WI38 (cell line): ENCODE measurements at regions not wholly inside any gene's neighbourhood (a gene's known extent, or its start where the extent isn't known, plus 50 kb on each side); places are given as distances from the start of the nearest gene placed in this dataset.

Experiments
- H3K4me3 ChIP-seq: 2 replicates; pipeline ENCODE4 v1.5.1; 2011; ENCODE audit warnings: low read depth, mild to moderate bottlenecking, control low read depth, low read length
- TF ChIP-seq, protein P1 (sequence below): IDR thresholded peaks from 2 replicates; pipeline ENCODE4 v1.5.1; 2012; ENCODE audit warnings: low read depth, mild to moderate bottlenecking, control low read depth, low read length

DNA sequence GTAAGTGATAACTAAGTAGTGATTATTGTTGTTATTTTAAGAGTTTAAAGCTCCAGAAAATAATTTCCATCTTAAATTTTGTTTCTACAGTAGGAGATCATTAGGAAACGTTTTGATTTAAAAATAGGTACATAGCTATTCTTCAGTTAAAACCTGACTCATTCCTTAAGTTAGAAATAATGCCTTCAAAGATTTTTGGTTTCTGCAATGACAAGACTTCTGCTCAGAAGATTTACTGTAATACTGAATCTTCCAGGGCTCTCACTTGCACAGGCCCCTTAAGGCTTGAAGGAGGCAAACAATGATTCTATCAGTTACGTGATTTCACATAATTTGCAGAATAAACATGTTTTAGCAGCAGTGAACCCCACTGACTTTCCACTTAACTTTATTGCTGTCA is 333.7 kb downstream of the RAD51AP2 start:
- no peak overlapping the region for H3K4me3 ChIP-seq

DNA sequence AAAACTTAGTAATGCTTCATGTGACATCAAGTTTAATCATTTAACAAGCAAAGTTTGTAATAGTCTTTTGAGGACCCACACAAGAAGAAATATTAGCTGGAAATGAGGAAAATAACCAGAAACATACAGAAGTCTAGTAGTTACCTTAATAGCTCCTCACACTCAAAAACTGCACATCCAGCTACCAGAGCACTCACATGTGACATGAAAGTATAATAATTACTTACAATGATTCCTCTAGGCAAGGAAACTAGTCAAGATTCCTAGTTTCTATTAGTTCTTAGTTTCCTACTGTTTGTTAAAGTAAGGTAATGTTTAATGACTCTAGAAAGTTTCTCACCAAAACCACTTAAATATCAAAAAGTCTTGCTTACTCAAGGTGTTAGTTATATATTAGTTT is 335.8 kb downstream of the RAD51AP2 start:
- TF ChIP-seq, protein P1, sequence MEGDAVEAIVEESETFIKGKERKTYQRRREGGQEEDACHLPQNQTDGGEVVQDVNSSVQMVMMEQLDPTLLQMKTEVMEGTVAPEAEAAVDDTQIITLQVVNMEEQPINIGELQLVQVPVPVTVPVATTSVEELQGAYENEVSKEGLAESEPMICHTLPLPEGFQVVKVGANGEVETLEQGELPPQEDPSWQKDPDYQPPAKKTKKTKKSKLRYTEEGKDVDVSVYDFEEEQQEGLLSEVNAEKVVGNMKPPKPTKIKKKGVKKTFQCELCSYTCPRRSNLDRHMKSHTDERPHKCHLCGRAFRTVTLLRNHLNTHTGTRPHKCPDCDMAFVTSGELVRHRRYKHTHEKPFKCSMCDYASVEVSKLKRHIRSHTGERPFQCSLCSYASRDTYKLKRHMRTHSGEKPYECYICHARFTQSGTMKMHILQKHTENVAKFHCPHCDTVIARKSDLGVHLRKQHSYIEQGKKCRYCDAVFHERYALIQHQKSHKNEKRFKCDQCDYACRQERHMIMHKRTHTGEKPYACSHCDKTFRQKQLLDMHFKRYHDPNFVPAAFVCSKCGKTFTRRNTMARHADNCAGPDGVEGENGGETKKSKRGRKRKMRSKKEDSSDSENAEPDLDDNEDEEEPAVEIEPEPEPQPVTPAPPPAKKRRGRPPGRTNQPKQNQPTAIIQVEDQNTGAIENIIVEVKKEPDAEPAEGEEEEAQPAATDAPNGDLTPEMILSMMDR = no peak
- no peak overlapping the region for H3K4me3 ChIP-seq

More for the DNA sequence above, 333.7 kb downstream of the RAD51AP2 start:
- TF ChIP-seq, protein P1 = no peak

DNA sequence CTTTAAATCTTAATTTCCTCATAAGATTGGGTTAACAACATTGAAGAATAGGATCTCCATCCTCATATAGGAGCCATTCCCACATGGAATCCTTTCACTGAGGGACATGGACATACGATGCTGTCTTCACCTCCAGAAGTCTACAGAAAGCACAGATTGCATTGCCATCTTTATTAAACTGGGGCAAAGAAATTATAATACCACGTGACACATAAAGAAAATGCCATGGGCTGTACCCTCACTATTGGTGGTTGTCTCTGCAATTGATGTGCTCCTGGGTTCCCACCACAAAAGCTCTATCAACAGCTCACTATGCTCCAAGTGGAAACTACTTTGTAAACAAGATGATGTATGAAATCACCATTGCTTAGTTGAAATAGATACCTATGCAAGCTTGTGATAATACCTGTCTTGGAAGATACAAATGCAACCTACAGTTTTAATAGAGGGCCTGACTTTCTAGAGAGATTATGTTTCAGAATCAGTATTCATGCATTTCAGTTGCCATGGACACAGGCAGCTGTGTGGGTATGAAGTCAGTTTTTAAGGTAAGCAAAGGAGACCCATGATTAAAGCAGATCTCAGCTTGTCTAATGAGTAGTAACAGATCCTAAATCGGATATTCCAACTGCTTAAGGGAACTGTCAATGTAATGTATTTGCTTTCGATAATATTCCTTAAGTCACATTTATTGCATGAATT is 337.0 kb downstream of the RAD51AP2 start:
- no peak overlapping the region for H3K4me3 ChIP-seq
- TF ChIP-seq, protein P1 = no peak

DNA sequence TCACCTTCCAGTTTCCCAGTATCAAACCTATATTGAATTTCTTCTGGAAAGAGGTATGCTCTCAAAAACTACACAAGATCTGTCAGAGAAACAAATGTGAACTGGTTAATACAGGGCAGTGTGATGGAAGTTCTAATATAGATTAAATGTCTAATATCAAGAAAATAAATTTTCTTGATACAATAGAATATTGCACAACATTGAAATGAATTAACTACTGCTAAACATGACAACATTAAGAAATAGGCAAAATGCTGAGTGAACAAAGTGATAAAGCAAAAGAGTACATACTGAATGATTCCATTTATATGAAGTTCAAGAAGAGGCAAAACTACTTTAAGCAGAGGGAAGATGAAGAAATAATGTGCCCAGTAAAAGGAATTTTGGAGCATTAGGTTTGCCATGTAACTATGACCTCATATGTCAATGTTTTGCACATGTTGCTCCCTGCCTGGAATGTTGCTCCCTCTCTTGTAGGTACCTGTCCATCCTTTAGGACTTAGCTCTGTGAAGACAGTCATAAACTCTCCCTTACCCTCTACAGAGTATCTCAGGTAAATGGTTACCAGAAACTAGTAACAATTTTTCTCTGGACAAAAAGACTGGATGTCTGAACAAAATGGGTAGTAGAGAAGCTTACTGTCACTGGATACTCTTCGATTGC is 339.0 kb downstream of the RAD51AP2 start:
- TF ChIP-seq, protein P1 = no peak
- no peak overlapping the region for H3K4me3 ChIP-seq

DNA sequence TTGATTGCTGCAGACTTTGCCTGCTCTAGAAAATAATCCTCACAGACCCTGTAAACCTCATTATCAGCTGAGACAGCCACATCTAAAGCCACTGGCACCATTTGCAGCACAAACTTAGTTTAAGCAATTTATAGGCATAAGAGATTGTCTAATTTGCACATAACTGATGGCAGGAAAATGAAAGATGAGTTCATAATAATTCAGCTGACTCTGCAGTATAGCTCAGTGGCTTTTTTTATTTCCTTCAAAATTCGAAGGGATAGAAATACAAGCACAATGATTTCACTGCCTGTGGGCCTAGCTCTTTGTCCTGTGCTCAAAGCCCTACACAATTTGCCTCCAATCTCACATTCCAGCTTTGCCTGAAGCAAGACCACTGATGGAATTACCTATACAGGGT is 341.2 kb downstream of the RAD51AP2 start:
- no peak overlapping the region for H3K4me3 ChIP-seq
- TF ChIP-seq, protein P1 = no peak

DNA sequence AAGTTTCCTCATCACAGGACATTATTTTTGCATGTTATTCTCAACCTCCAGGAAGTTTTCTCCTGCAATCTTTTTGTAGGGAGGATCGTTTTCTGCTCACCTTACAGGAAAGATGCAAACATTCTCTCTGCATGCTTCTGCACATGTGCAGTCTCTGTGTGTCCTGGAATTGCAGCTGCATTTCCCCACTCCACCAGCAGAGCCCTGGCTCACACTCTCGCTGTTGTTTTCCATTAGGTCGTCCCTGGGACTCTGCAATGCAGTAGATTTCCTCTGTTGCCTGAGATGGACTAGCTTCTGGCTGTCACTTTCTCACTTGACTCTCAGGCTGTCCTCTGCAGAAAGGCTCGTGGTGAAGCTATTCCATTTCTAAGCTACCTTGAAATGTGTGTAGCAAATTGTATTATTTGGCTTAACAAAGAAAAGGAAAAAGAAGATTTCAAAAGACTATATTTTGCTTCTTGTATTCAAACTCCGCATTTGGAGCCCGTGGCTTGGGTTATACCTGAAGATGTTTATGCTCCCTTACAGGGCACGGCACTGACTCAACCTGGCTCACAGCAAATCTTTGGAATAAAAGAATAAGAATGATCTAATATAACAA is 346.7 kb downstream of the RAD51AP2 start:
- TF ChIP-seq, protein P1 = no peak
- H3K4me3 ChIP-seq = no peak overlapping the region

DNA sequence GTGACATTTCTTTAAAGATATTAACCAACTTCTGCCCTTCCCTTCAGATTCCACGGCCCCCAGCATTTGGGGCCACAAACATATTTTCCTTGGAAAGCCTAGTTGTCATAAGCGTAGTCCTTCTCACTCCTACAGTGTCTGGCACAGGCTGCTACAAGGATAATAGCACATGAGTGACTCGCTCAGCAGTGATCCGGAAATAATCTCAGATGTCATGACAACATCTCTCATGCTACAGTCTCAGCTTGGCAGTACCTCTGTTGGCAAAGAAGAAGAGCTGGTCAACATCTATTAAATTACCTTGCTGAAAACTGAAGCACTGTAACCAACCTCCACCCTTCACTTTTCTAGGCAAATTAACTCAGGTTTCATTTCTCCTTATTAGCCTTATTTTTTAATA is 351.7 kb downstream of the RAD51AP2 start:
- H3K4me3 ChIP-seq = no peak overlapping the region
- TF ChIP-seq, protein P1 = no peak
